Naive thymus-derived CD4-positive, alpha-beta T cell (primary cell): ENCODE measurements at regions not wholly inside any gene's neighbourhood (a gene's known extent, or its start where the extent isn't known, plus 50 kb on each side); places are given as distances from the start of the nearest gene placed in this dataset.
A peak's percentile ranks its signal among the peaks of the same experiment; 100 is the strongest.
"Not testable (repeated sequence)": the region's sequence is repeated elsewhere in the genome, so short reads cannot be mapped to it uniquely, and the experiment has no call there.

Source experiments
- ATAC-seq: fragments of 150-1000 bp; cut with Tn5 transposase; 2 replicates; pipeline ENCODE4 v1.10.0; 2021; ENCODE audit warnings: mild to moderate bottlenecking, moderate library complexity
- CTCF ChIA-PET: fragments of 350-600 bp; sonication (Branson Sonifier 250); formaldehyde crosslinking; loops from one replicate; lab custom pipeline; 2021; ENCODE audit warnings: antibody characterized with exemption; lab: Charles Lee
- POLR2A ChIA-PET: fragments of 350-600 bp; sonication (Branson Sonifier 250); formaldehyde crosslinking; loops from one replicate; lab custom pipeline; 2021; ENCODE audit warnings: antibody characterized with exemption, inconsistent platforms; lab: Charles Lee
- DNase-seq, 9 donors: peaks; one replicate each; pipeline versions ENCODE4 v3.0.0 to v3.0.0-alpha.2; 2020 to 2022; ENCODE audit warnings: mixed read lengths in 1 of 9
- H3K27ac ChIP-seq: one replicate; pipeline ENCODE4 v1.7.0; 2013; ENCODE audit warnings: mild to moderate bottlenecking, low read depth, low read length, moderate library complexity
- H3K27me3 ChIP-seq, 2 donors: one replicate each; pipeline ENCODE4 v1.7.0; 2013; ENCODE audit warnings: low read length in 2 of 2, mild to moderate bottlenecking in 2 of 2, moderate library complexity in 2 of 2; ENCODE audit not compliant: control insufficient read depth in 2 of 2, insufficient read depth in 2 of 2
- H3K36me3 ChIP-seq, 3 experiments: 1 replicate in 2 of 3; 2 replicates in 1 of 3; pipeline ENCODE4 v1.7.0; 2013; ENCODE audit warnings: low read length in 3 of 3, mild to moderate bottlenecking in 3 of 3, moderate library complexity in 1 of 3; ENCODE audit not compliant: insufficient read depth in 3 of 3, control insufficient read depth in 2 of 3
- H3K4me1 ChIP-seq, 2 donors: one replicate each; pipeline ENCODE4 v1.7.0; 2013; ENCODE audit warnings: low read length in 2 of 2, mild to moderate bottlenecking in 2 of 2, moderate library complexity in 1 of 2; ENCODE audit not compliant: control insufficient read depth in 2 of 2, insufficient read depth in 2 of 2
- H3K4me3 ChIP-seq: 2 replicates; pipeline ENCODE4 v1.7.0; 2013; ENCODE audit warnings: mild to moderate bottlenecking, low read length
- H3K9me3 ChIP-seq, 3 experiments: 1 replicate in 2 of 3; 2 replicates in 1 of 3; pipeline ENCODE4 v1.7.0; 2013; ENCODE audit warnings: low read length in 3 of 3; ENCODE audit not compliant: control insufficient read depth in 2 of 3
- H3K27ac Mint-ChIP-seq, 9 donors: one replicate each; pipeline ENCODE4 v1.8.0; 2020 to 2022; ENCODE audit warnings: mixed read lengths in 9 of 9, mild to moderate bottlenecking in 8 of 9, moderate library complexity in 5 of 9, inconsistent platforms in 2 of 9
- H3K27me3 Mint-ChIP-seq, 5 donors: one replicate each; pipeline ENCODE4 v1.8.0; 2021 to 2022; ENCODE audit warnings: mixed read lengths in 5 of 5, mild to moderate bottlenecking in 1 of 5
- H3K36me3 Mint-ChIP-seq, 5 donors: one replicate each; pipeline ENCODE4 v1.8.0; 2020 to 2022; ENCODE audit warnings: mixed read lengths in 5 of 5, mild to moderate bottlenecking in 3 of 5, inconsistent platforms in 1 of 5
- H3K4me1 Mint-ChIP-seq, 7 donors: one replicate each; pipeline ENCODE4 v1.8.0; 2020 to 2022; ENCODE audit warnings: mixed read lengths in 7 of 7, mild to moderate bottlenecking in 3 of 7, inconsistent platforms in 1 of 7
- H3K4me3 Mint-ChIP-seq, 10 donors: one replicate each; pipeline ENCODE4 v1.8.0; 2020 to 2022; ENCODE audit warnings: mild to moderate bottlenecking in 10 of 10, mixed read lengths in 10 of 10, moderate library complexity in 6 of 10, inconsistent platforms in 2 of 10
- H3K9me3 Mint-ChIP-seq, 11 donors: one replicate each; pipeline ENCODE4 v1.8.0; 2020 to 2022; ENCODE audit warnings: mixed read lengths in 11 of 11, mild to moderate bottlenecking in 4 of 11, inconsistent platforms in 1 of 11, moderate library complexity in 1 of 11
- intact Hi-C, 2 donors: fragments of 100-400 bp; cut with micrococcal nuclease; formaldehyde crosslinking; loops; one replicate each; pipeline ENCODE4 v1.15.1; 2023

DNA sequence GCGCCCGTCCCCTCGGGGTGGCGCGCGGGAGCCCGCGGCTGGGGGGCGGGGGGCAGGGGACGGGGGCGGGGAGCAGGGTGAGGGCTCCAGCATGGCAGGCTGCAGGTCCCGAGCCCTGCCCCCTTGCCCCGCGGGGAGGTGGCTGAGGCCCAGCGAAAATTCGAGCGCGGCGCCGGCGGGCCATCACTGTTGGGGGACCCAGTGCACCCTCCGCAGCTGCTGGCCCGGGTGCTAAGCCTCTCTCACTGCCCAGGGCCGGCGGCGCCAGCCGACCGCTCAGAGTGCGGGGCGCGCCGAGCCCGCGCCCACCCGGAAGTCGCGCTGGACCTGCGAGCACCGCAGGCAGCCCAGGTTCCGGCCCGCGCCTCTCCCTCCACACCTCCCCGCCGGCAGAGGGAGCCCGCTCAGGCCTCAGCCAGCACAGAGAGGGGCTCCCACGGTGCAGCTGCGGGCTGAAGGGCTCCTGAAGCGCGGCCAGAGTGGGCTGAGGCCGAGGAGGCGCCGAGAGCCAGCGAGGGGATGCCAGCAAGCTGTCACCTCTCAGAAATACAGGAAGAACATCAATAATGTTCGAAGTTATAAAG is 290.8 kb upstream of the PRSS16 start:
- H3K27me3 ChIP-seq, H3K36me3 ChIP-seq, H3K36me3 Mint-ChIP-seq, POLR2A ChIA-PET, H3K9me3 ChIP-seq, H3K9me3 Mint-ChIP-seq, H3K4me1 ChIP-seq, H3K27me3 Mint-ChIP-seq: not testable (repeated sequence)
- Histone ChIP-seq H3K27ac (peak overlapping the region; percentile 61), H3K4me3 (peak overlapping the region; percentile 46)
- CTCF ChIA-PET = interaction anchor here (0.6 kb wide), 2 partner anchors 352 to 409 kb away, joined by 3 read pairs; no protein-coding TSS in a partner anchor
- Mint-ChIP-seq H3K27ac (peak overlapping the region in 8 of 9 donors; percentile 16 to 93 (median 82)), H3K4me1 (peaks cover 0 to 19% (median 14%) of the 10 kb centered on the region in 7 donors), H3K4me3 (peak overlapping the region; percentile 81 to 92 (median 86))
- peak; percentile 81 for ATAC-seq
- intact Hi-C loops = loop anchor here in 1 of 2 donors (5.0 kb wide), 1 partner anchor 176 kb away; a partner anchor contains a TSS
- peak; percentile 65 to 85 (median 77) for DNase-seq

DNA sequence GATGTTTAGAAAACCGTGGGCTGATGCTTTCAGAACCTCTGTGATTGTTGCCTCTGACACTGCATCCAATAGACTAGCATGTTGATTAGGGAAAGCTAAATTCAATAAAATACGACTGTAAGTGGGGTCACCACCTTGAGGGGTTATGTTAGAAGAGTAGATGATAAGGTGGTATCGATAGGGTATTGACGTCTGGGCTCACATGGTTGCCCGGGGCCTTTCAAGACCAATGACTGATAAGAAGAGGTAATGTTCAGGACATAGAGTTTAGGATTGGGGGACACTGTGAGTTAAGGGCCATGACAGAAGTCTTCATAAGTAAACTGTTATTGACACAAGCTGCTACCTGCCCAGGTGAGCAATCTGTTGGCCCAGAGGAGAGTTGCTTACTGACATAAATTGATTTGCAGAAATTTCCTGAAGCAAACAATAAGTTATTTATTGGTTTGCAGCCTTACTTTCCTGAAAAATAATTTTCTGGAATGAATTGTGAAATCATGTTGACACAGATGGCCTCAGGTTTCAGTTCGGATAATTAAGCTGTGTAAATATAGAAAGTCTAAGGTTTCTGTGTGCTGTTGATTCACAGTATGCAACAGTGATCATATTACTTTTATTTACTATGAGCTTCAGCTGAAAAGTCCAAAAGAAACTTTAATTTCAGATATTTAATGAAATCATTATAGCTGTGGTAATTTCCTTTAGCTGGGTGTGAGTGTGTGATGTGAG is 289.9 kb upstream of the PRSS16 start:
- POLR2A ChIA-PET, H3K9me3 ChIP-seq, ATAC-seq, H3K4me1 ChIP-seq, H3K27ac ChIP-seq, DNase-seq, H3K36me3 Mint-ChIP-seq, H3K27me3 Mint-ChIP-seq, H3K27me3 ChIP-seq, H3K9me3 Mint-ChIP-seq, H3K36me3 ChIP-seq: not testable (repeated sequence)
- H3K4me3 ChIP-seq = peak overlapping the region; percentile 46
- peak overlapping the region; percentile 17 to 83 (median 53) for H3K27ac Mint-ChIP-seq
- intact Hi-C loops = loop anchor here in 1 of 2 donors (5.0 kb wide), 1 partner anchor 175 kb away; a partner anchor contains a TSS
- peak overlapping the region; percentile 61 to 88 (median 80) for H3K4me3 Mint-ChIP-seq
- CTCF ChIA-PET = interaction anchor here (0.6 kb wide), 2 partner anchors 353 to 410 kb away, joined by 3 read pairs; no protein-coding TSS in a partner anchor
- peaks cover 0 to 19% (median 14%) of the 10 kb centered on the region in 7 donors for H3K4me1 Mint-ChIP-seq

DNA sequence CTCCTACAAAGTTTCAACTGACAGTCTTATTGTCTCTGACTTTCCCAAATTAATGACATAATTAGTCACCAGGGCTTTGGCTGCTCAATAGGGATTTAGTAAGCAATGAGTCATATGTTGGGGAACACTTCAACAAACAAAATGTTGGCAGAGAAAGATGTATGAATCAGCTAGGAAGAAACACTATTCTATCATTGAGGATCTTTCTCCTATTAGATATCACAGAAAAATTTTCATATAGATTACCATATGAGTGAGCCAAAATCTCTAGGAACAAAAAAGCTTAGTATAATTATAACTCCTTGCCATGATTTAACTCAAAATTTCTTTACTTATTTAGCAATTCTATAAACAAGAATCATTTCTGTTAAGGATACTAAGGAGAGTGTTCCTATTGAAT is 286.3 kb upstream of the PRSS16 start:
- ATAC-seq, H3K9me3 Mint-ChIP-seq, H3K4me1 ChIP-seq, DNase-seq, H3K27me3 ChIP-seq, H3K27me3 Mint-ChIP-seq, H3K4me3 Mint-ChIP-seq, POLR2A ChIA-PET, H3K27ac Mint-ChIP-seq, CTCF ChIA-PET, H3K36me3 Mint-ChIP-seq, intact Hi-C loops, H3K4me3 ChIP-seq, H3K36me3 ChIP-seq, H3K27ac ChIP-seq, H3K9me3 ChIP-seq, H3K4me1 Mint-ChIP-seq: not testable (repeated sequence)

DNA sequence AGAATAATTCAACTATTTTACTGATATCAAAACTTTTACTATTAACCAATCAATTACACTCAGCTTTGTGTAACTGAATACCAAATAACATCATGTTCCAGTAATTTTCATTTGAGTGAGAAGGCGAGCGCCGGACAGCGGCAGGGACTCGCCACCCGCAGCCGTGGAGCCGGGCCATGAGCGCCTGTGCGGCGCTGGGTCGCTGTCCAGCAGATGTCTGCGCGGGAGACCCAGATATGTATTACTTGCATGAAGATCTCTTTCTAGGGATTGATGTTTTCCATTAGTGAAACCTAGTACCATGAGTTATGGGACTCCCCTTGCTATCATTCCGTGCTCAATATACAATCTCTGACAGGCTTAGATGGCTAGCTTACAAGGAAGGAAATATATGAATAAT is 245.1 kb upstream of the PRSS16 start:
- Mint-ChIP-seq H3K4me1 (no peaks in the 10 kb centered on the region), H3K36me3 (no peaks in the 10 kb centered on the region), H3K27ac (no peak overlapping the region), H3K9me3 (peaks cover 0 to 4% (median 0%) of the 10 kb centered on the region in 11 donors), H3K27me3 (peaks cover 7 to 28% (median 22%) of the 10 kb centered on the region in 5 donors), H3K4me3 (no peak overlapping the region)
- Histone ChIP-seq H3K4me1 (no peaks in the 10 kb centered on the region), H3K9me3 (no peaks in the 10 kb centered on the region), H3K27me3 (peaks cover 0 to 6% of the 10 kb centered on the region in 2 donors), H3K27ac (no peak overlapping the region), H3K36me3 (no peaks in the 10 kb centered on the region), H3K4me3 (no peak overlapping the region)
- intact Hi-C loops = no loop called here
- no peak for DNase-seq
- ATAC-seq = no peak
- CTCF ChIA-PET = no interaction called here
- POLR2A ChIA-PET = no interaction called here

DNA sequence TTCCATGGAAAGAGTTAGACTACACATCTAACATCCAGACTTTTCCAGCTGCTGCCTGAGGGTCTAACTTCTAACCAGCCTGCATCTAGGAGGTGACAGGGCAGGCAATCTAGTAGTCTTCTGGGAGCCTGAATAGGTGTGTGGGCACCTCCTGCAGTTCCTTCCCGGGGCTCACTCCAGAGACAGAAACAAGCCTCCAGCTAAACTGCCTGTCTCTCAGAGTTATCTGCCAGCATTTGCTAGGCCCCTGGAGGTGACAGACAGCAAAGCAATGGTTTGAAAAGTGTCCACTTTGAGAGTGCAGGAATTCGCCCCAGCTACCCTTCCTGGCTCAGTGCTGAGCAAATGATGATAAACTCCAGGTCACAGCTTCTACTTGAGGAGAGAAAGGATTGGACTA is 240.5 kb upstream of the PRSS16 start:
- Histone ChIP-seq H3K9me3 (no peaks in the 10 kb centered on the region), H3K4me1 (no peaks in the 10 kb centered on the region), H3K27me3 (peaks cover 0 to 6% of the 10 kb centered on the region in 2 donors), H3K4me3 (no peak overlapping the region), H3K27ac (no peak overlapping the region), H3K36me3 (no peaks in the 10 kb centered on the region)
- ChIA-PET CTCF (no interaction called here), POLR2A (no interaction called here)
- DNase-seq (no peak), ATAC-seq (no peak)
- Mint-ChIP-seq H3K9me3 (peaks cover 0 to 39% (median 9%) of the 10 kb centered on the region in 11 donors), H3K27me3 (peaks cover 5 to 49% (median 36%) of the 10 kb centered on the region in 5 donors), H3K27ac (no peak overlapping the region), H3K4me3 (no peak overlapping the region), H3K4me1 (no peaks in the 10 kb centered on the region), H3K36me3 (no peaks in the 10 kb centered on the region)
- intact Hi-C loops = no loop called here

DNA sequence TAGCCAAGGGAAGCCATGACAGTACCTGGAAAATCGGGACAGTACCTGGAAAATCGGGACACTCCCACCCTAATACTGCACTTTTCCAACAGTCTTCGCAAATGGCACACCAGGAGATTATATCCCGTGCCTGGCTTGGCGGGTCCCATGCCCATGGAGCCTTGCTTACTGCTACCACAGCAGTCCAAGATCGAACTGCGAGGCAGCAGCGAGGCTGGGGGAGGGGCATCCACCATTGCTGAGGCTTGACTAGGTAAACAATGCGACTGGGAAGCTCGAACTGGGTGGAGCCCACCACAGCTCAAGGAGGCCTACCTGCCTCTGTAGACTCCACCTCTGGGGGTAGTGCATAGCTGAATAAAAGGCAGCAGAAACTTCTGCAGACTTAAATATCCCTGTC is 238.9 kb upstream of the PRSS16 start:
- H3K4me1 Mint-ChIP-seq, H3K4me1 ChIP-seq, DNase-seq, intact Hi-C loops, ATAC-seq, H3K4me3 ChIP-seq, H3K4me3 Mint-ChIP-seq, POLR2A ChIA-PET, H3K36me3 Mint-ChIP-seq, H3K27me3 ChIP-seq, H3K27ac Mint-ChIP-seq, H3K36me3 ChIP-seq, CTCF ChIA-PET, H3K27ac ChIP-seq, H3K9me3 ChIP-seq: not testable (repeated sequence)
- Mint-ChIP-seq H3K9me3 (peaks cover 0 to 50% (median 9%) of the 10 kb centered on the region in 11 donors), H3K27me3 (peaks cover 5 to 47% (median 45%) of the 10 kb centered on the region in 5 donors)
